HL-60 (cell line): ENCODE measurements at regions not wholly inside any gene's neighbourhood (a gene's known extent, or its start where the extent isn't known, plus 50 kb on each side); places are given as distances from the start of the nearest gene placed in this dataset.

Experiments
- CTCF ChIP-seq: IDR thresholded peaks from one replicate; pipeline ENCODE4 v1.5.1; 2011; ENCODE audit warnings: low read length, control low read depth, inconsistent platforms; ENCODE audit not compliant: insufficient read depth
- GABPA ChIP-seq: IDR thresholded peaks from 2 replicates; pipeline ENCODE4 v1.6.1; 2012; ENCODE audit warnings: low read depth
- POLR2AphosphoS5 ChIP-seq: IDR thresholded peaks from 2 replicates; pipeline ENCODE4 v1.6.1; 2012; ENCODE audit warnings: low read depth
- REST ChIP-seq: IDR thresholded peaks from 2 replicates; pipeline ENCODE4 v1.6.1; 2012; ENCODE audit warnings: low read depth; ENCODE audit not compliant: insufficient replicate concordance
- SPI1 ChIP-seq: IDR thresholded peaks from 2 replicates; pipeline ENCODE4 v1.6.1; 2012; ENCODE audit warnings: low read depth, mild to moderate bottlenecking, borderline replicate concordance

- TF ChIP-seq POLR2AphosphoS5 (no peak), CTCF (no peak), REST (no peak), GABPA (no peak), SPI1 (no peak)
Measured at GRCh38 chr3:16769525-16769924, 115.2 kb upstream of the PLCL2 start.
